Activated effector memory CD4-positive, alpha-beta T cell treated with anti-CD3 and anti-CD28 coated beads, Interleukin-2, amount 50 U/mL, for 16 hours (primary cell): ENCODE measurements at regions not wholly inside any gene's neighbourhood (a gene's known extent, or its start where the extent isn't known, plus 50 kb on each side); places are given as distances from the start of the nearest gene placed in this dataset.
"Not testable (repeated sequence)": the region's sequence is repeated elsewhere in the genome, so short reads cannot be mapped to it uniquely, and the experiment has no call there.

ENCODE experiments used
- DNase-seq: peaks from one replicate; pipeline ENCODE4 v3.0.0-alpha.2; 2020

GRCh38 chr13:62781866-62782265, 1366.2 kb upstream of the PCDH20 start:
- no peak for DNase-seq

DNA sequence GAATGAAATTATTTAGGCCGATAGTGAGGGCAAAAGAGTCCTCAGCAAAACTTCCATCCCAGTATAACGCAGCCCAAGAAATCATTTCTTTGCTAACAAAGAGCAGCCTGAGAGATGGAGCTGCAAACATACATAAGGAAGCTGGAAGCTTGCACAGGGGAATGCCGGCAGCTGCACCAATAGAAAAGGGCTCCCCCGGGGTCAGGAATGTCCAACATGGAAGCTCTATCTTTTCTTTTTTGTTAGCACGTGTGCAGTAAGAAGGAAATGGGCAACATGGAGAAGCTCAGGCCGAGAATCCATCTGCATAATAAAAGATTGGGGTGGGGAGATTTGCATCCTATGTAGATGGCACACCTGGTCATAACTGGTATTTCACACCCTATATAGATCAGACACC, 1363.5 kb upstream of the PCDH20 start:
- no peak for DNase-seq

DNA sequence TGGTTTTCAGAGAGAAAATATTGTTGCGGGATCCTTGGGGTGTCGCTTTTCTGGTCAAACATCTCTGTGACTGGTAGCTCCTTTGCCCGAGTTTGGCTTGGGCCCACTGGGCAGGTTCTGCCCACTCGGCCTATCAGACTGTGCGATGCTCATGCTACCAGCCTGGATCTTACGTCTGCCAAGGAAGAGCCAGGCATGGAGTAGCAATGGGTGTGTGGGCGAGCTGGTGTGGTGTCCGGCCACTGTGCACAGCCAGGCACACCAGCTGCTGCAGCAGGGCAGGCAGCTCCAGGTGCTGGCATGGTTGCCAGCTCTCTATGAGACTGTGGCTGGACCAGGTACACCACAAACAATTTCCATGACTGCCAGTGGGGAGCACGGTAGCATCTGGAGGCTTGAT, 1351.8 kb upstream of the PCDH20 start:
- no peak for DNase-seq

- no peak for DNase-seq
These were observed 1345.1 kb upstream of the PCDH20 start for GRCh38 chr13:62760724-62761123.

DNA sequence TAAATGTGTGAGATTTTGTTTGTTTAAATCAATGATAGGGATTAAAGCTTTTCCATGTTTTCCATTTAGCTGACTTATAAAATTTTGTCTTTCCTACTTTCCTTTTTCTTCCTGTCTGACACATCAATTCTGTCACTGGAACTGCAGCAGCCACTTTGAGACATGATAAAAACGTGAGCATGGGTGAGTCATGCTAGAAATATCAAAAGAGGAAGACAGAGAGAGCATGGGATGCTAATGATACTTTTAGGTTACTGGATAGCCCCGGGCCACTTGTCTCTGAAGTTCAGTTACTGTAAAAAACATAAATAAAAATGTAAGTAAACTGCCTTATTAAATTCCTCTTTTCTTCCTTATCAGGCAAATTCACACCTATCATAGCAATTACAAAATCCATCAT, 1332.0 kb upstream of the PCDH20 start:
- DNase-seq = no peak

GRCh38 chr13:62747152-62747551, 1331.5 kb upstream of the PCDH20 start:
- no peak for DNase-seq

DNA sequence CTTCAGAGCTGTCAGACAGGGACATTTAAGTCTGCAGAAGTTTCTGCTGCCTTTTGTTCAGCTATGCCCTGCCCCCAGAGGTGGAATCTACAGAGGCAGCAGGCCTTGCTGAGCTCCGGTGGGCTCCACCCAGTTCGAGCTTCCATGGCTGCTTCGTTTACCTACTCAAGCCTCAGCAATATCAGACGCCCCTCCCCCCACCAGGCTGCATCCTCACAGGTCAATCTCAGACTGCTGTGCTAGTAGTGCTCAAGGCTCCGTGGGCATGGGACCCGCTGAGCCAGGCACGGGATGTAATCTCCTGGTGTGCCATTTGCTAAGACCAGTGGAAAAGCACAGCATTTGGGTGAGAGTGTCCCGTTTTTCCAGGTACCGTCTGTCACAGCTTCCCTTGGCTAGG, 1314.1 kb upstream of the PCDH20 start:
- DNase-seq = not testable (repeated sequence)

GRCh38 chr13:62721893-62722292, 1306.2 kb upstream of the PCDH20 start:
- DNase-seq = no peak

GRCh38 chr13:62711948-62712347, 1296.3 kb upstream of the PCDH20 start:
- not testable (repeated sequence) for DNase-seq

DNA sequence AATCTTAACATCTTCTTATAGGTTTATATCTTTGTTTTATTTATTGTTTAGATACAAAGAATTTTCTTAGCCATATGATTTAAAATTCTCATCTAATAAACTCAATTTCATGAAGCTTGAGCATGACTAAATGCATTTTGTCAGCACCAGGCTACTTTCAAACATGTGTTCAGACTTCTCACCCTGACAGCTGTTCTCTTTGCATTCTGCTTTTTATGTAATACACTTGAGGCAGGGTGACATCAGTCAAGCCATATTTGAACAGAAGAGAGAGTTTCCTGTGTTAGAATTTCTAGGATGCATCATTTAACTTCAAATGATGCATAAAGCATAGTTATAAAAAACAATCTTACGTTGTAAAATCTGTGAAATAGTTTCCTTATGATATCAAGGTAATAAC, 1295.1 kb upstream of the PCDH20 start:
- no peak for DNase-seq

- DNase-seq = no peak
These were observed 1290.4 kb upstream of the PCDH20 start for GRCh38 chr13:62706048-62706447.

DNA sequence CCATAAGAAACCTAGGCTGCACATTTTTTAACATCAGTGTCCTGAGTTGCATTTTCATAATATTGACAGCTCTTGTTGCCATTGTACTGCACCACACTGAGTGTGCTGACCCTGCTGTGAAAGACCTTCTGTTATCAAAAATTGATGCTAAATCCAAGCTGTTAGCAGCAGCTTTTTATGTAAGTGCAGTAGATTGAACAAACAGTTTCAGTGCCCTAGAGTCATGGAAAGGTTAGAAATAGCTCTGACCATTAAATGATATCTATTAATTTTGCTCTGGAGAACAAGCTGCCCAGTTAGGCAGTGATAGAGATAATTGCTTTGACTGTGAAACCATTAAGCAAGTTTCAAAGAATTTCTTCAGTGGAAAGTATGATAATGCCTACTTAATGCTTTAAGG, 1289.2 kb upstream of the PCDH20 start:
- no peak for DNase-seq

DNA sequence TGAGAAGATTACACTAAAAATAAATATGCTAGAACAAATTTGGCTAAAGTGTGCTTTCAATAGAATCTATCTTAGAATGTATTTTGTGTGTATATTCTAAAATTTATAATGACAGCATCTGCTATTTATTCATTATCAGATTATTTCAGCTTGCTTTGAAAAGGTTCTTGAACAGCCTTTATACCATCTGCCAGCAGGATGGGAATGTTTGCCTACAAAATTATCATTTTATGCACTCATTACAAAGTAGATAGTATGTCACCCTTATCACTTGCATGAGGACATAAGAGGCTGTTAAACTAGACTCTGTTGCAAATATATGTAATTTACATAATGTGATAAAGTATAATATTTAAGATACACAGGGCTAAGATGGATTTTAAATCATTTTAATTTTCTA, 1286.9 kb upstream of the PCDH20 start:
- DNase-seq = no peak

- no peak for DNase-seq
These were observed 1282.1 kb upstream of the PCDH20 start for GRCh38 chr13:62697701-62698100.

- no peak for DNase-seq
These were observed 1280.8 kb upstream of the PCDH20 start for GRCh38 chr13:62696490-62696889.

GRCh38 chr13:62687732-62688131, 1272.1 kb upstream of the PCDH20 start:
- no peak for DNase-seq

GRCh38 chr13:62684359-62684758, 1268.7 kb upstream of the PCDH20 start:
- DNase-seq = no peak

DNA sequence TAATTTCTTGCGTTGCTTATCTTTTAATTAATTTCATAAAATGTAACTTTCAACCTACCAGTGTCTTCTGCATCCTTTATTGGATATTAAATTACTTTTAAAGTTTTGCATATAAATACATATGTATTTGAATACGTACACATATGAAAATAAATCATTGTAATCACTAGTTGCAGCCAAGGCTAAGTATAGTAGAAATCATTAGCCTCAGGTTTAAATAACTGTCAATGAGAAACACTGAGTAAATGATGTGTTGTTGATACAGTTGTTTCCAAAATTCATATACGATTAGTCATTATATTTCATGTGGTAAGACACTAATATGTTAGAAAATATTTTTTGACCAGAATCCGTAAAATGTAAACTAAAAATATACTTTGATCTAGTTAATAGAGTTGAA, 1267.1 kb upstream of the PCDH20 start:
- DNase-seq = no peak

- DNase-seq = no peak
These were observed 1262.4 kb upstream of the PCDH20 start for GRCh38 chr13:62678039-62678438.

- no peak for DNase-seq
These were observed 1248.1 kb upstream of the PCDH20 start for GRCh38 chr13:62663767-62664166.

DNA sequence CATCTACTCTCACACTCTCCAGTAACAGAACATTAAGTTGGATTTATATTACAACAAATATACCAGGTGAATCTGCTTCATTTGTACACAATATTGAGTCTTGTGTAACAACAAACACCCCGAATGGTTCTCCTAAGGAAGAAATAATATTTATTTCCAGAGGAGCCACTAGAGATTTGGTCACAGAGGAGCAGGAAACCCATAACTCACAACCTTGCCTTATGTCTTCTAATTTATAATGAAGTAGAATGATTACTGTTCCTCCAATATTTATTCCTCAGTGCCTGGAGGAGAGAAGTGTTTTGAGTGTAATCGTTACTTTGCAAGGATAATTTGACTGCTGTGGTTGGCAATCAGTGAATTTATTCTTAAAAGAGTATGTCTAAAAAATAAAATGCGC, 1243.7 kb upstream of the PCDH20 start:
- DNase-seq = no peak

GRCh38 chr13:62653371-62653770, 1237.7 kb upstream of the PCDH20 start:
- DNase-seq = no peak

DNA sequence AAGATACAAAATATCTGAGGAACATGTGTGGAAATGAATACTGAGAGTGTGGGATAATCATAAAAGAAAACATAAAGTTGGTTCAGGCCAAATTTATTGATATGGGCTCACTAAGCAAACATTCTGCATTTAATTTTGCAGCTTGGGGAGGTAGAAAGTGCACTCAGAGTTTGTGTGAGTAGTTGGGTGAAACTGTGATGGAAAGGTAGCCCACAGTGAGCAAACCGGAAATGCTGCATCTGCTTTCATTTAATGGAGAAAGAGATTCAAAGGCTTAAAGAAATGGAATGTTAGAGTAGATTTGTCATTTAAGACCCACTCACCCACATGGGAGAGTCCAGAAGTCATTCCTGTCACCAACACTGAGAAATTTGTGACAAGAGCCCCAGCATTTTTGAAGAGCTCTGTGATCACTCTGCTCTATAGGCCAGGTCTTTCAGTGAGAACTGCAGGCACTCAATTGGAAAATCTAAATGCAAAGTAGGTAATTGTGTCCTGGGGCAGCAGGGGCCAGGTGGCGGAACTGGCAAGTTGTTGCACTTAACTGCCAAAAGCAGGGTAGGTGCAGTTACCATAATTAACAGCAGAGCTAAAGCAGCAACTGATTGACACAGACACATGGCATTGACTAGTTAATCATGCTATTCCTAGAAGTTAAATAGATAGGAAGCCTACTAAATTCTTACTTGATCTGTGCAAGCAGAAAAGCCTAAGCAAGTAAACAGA, 1228.3 kb upstream of the PCDH20 start:
- no peak for DNase-seq

DNA sequence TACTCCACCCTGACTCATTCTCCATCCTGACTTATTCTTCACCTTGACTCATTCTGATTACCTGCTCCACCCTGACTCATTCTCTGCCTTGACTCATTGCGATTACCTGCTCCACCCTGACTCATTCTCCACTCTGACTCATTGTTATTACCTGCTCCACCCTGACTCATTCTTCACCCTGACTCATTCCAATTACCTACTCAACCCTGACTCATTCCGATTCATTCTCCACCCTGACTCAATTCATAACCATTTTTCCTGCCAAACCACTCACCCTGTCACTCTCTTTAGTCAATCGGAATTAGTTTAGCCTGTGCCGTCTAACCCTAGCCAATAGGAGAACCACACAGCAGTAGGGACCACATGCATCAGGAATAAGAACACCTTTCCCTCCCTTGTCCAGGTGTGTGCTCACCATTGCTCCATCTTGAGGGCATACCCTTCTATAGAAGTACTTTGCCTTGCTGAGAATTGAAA, 1227.4 kb upstream of the PCDH20 start:
- no peak for DNase-seq

DNA sequence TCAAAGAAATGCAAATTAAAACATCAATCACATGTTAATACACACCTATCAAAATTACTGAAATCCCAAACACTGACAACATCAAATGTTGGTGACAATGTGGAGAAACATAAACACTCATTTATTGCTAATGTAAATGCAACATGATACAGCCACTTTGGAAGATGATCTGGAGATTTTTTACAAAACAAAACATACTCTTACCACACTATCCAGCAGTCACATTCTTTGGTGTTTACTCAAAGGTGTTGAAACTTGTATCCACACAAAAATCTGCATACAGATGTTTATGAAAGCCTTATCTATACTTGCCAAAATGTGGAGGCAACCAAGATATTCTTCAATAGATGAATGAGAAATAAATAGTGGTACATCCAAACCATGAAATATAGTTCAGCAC, 1219.5 kb upstream of the PCDH20 start:
- no peak for DNase-seq
